Ovary (tissue), 7 donors: ENCODE measurements at regions not wholly inside any gene's neighbourhood (a gene's known extent, or its start where the extent isn't known, plus 50 kb on each side); places are given as distances from the start of the nearest gene placed in this dataset.

ENCODE experiments used
- DNase-seq, 5 donors: peaks; one replicate each; pipeline ENCODE4 v3.0.0-alpha.2; 2019 to 2020
- H3K27ac ChIP-seq, 2 donors: fragments of 200-600 bp; one replicate each; pipeline versions ENCODE4 v1.5.1 to v1.8.0; 2019 to 2022
- H3K27me3 ChIP-seq: fragments of 200-600 bp; one replicate; pipeline ENCODE4 v1.8.0; 2022
- H3K36me3 ChIP-seq: fragments of 200-600 bp; sonication (generic); one replicate; pipeline ENCODE4 v1.5.1; 2019
- H3K4me1 ChIP-seq: one replicate; pipeline ENCODE4 v1.8.1; 2013; ENCODE audit warnings: mild to moderate bottlenecking, moderate library complexity; ENCODE audit not compliant: insufficient read depth
- H3K4me3 ChIP-seq: fragments of 200-600 bp; sonication (generic); one replicate; pipeline ENCODE4 v1.5.1; 2017
- H3K9me3 ChIP-seq, 2 donors: fragments of 200-600 bp in 1 of 2; sonication (generic) in 1 of 2; one replicate each; pipeline versions ENCODE4 v1.5.1 to v1.8.1; 2013 to 2019; ENCODE audit warnings: mild to moderate bottlenecking in 1 of 2, moderate library complexity in 1 of 2
- EP300 ChIP-seq: sonication (generic); formaldehyde crosslinking; IDR thresholded peaks from one replicate; pipeline ENCODE4 v1.6.1; 2017; ENCODE audit warnings: antibody characterized with exemption
- POLR2A ChIP-seq: fragments of 450-650 bp; IDR thresholded peaks from one replicate; pipeline ENCODE4 v1.6.1; 2017; ENCODE audit warnings: antibody characterized with exemption, mild to moderate bottlenecking, moderate library complexity
- WGBS, 3 donors: extraction: QIAGEN DNeasy Blood & Tissue Kit in 1 of 3; methylation state at CpG; one replicate each; pipeline versions ENCODE4 v1.1.5 to v1.1.7; 2013 to 2017; 5-methylcytosine and 5-hydroxymethylcytosine counted together
- intact Hi-C, 4 donors: fragments of 100-400 bp; cut with DNase I; formaldehyde crosslinking; loops; one replicate each; pipeline versions ENCODE4 v1.11.0 to v1.15.1; 2022 to 2023
- TF ChIP-seq, protein P1 (sequence below), 3 donors: fragments of 450-650 bp in 2 of 3; fragments of 200-600 bp in 1 of 3; IDR thresholded peaks; one replicate each; pipeline versions ENCODE4 v1.5.1 to v1.8.0; 2016 to 2022; ENCODE audit warnings: antibody characterized with exemption in 3 of 3, mild to moderate bottlenecking in 1 of 3
- donor health status: DM: no; HTN: no; CAD: no; lungs with moderate emphysema.
- donor health status: DM: no; HTN: no; CAD: no.
- donor health status: Bipolar disorder and iron deficiency.
- donor health status: DM: no; HTN: no; CAD: no.
- donor health status: DM: yes; HTN: yes; CAD: no.

DNA sequence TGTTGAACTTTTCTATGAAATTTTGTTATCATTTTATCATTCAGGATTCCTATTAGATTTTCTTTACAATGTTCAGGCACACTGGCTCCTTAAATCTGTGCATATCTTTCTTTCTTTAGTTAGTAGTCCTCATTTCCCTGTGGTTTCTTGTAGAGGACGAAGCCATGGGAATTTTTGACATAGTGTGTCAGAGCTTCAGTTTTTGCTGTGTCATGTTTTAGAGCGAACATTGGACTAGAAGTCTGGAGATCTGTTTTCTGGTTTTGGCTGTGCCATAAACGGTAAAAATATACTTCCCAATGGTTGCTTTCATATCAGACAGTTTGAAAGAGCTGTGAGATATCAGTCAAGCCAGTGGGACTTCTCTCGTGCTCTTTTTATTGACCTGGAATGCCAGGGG is 105.2 kb downstream of the CHCHD4 start:
- H3K27me3 ChIP-seq: no peaks in the 10 kb centered on the region
- no peaks in the 10 kb centered on the region for H3K4me1 ChIP-seq
- H3K36me3 ChIP-seq: no peaks in the 10 kb centered on the region
- no peak overlapping the region for H3K27ac ChIP-seq
- DNase-seq: no peak
- TF ChIP-seq EP300: no peak
- TF ChIP-seq, protein P1, sequence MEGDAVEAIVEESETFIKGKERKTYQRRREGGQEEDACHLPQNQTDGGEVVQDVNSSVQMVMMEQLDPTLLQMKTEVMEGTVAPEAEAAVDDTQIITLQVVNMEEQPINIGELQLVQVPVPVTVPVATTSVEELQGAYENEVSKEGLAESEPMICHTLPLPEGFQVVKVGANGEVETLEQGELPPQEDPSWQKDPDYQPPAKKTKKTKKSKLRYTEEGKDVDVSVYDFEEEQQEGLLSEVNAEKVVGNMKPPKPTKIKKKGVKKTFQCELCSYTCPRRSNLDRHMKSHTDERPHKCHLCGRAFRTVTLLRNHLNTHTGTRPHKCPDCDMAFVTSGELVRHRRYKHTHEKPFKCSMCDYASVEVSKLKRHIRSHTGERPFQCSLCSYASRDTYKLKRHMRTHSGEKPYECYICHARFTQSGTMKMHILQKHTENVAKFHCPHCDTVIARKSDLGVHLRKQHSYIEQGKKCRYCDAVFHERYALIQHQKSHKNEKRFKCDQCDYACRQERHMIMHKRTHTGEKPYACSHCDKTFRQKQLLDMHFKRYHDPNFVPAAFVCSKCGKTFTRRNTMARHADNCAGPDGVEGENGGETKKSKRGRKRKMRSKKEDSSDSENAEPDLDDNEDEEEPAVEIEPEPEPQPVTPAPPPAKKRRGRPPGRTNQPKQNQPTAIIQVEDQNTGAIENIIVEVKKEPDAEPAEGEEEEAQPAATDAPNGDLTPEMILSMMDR (IDR thresholded peaks at IDR 0.05): no peak
- TF ChIP-seq POLR2A: no peak
- intact Hi-C loops: no loop called here
- H3K9me3 ChIP-seq: no peaks in the 10 kb centered on the region
- H3K4me3 ChIP-seq: no peak overlapping the region
- 74 to 82% (median 75%) methylated on average over 4 of the region's 4 CpGs for WGBS, 3 donors

DNA sequence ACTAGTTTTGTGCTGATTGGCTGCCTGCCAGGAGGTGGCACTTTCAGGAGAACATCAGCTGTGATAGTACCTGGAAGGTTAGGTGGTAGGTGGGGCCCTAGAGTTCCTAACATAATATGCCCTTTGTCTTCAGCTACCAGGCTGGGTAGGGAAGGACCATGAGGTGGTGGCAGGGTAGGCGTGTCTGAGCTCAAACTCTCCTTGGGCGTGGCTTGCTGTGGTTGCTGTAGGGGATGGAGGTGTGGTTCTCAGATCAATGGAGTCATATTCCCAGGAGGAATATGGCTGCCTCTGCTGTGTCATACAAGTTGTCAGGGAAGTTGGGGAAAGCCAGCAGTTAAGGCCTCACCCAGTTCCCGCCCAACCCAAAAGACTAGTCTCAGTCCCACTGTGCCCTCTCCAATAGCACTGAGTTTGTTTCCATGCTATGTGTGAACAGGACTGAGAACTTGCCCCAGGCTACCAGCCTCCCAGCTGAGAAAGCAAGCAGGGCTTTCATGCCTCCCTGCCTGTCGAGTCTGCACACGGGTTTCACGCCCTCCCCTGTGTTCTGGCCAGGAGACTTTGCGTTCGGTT is 107.7 kb downstream of the CHCHD4 start:
- H3K27ac ChIP-seq: no peak overlapping the region

DNA sequence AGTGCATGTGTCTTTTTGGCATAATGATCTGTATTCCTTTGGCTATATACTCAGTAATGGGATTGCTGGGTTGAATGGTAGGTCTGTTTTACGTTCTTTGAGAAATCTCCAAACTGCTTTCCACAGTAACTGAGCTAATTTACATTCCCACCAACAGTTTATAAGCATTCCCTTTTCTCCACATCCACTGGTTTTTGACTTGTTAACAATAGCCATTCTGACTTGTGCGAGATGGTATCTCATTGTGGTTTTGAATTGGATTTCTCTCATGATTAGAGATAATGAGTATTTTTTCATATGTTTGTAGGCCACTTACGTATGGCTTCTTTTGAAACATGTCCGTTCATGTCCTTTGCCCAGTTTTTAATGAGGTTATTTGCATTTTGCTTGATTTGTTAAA is 117.7 kb downstream of the CHCHD4 start:
- DNase-seq: no peak
- intact Hi-C loops: no loop called here
- TF ChIP-seq, protein P1 (IDR thresholded peaks at IDR 0.05): no peak
- TF ChIP-seq POLR2A (no peak), EP300 (no peak)
- Histone ChIP-seq H3K27ac (no peak overlapping the region), H3K9me3 (no peaks in the 10 kb centered on the region), H3K4me1 (no peaks in the 10 kb centered on the region), H3K36me3 (no peaks in the 10 kb centered on the region), H3K4me3 (no peak overlapping the region), H3K27me3 (no peaks in the 10 kb centered on the region)
- 78 to 85% (median 80%) methylated on average over 4 of the region's 4 CpGs for WGBS, 3 donors

More for the DNA sequence above, 107.7 kb downstream of the CHCHD4 start:
- H3K36me3 ChIP-seq: no peaks in the 10 kb centered on the region
- 56 to 74% (median 69%) methylated on average over 8 of the region's 8 CpGs for WGBS, 3 donors
- intact Hi-C loops: no loop called here
- H3K4me3 ChIP-seq: no peak overlapping the region
- no peak for DNase-seq
- no peaks in the 10 kb centered on the region for H3K27me3 ChIP-seq
- TF ChIP-seq, protein P1 (IDR thresholded peaks at IDR 0.05): no peak
- no peak for TF ChIP-seq POLR2A
- no peak for TF ChIP-seq EP300
- H3K9me3 ChIP-seq: no peaks in the 10 kb centered on the region
- H3K4me1 ChIP-seq: no peaks in the 10 kb centered on the region

DNA sequence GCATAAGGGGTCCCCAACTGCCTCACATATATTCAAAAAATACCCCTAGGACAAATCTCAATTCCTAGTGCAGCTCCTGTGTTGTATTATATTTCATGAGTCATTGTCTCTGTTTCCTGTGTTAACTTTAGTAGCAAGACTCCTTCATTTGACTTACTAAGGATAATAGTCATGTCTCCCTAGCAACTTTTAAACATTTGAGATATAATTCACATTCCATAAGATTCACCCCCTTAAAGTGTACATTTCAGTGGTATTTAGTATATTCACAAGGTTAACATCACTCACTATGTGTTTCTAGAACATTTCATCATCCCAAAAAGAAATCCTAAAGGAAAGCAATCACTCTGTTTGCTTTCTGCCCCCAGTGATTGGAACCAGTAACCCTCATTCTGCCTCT is 121.3 kb upstream of the WNT7A start:
- Histone ChIP-seq H3K9me3 (no peaks in the 10 kb centered on the region), H3K27ac (no peak overlapping the region), H3K36me3 (no peaks in the 10 kb centered on the region), H3K4me1 (no peaks in the 10 kb centered on the region), H3K4me3 (no peak overlapping the region), H3K27me3 (no peaks in the 10 kb centered on the region)
- DNase-seq: no peak
- intact Hi-C loops: no loop called here
- TF ChIP-seq EP300 (no peak), POLR2A (no peak)
- TF ChIP-seq, protein P1 (IDR thresholded peaks at IDR 0.05): no peak
